Esophagus muscularis mucosa (tissue), 4 donors: ENCODE measurements at regions not wholly inside any gene's neighbourhood (a gene's known extent, or its start where the extent isn't known, plus 50 kb on each side); places are given as distances from the start of the nearest gene placed in this dataset.

ENCODE experiments used
- DNase-seq: peaks from one replicate; pipeline ENCODE4 v3.0.0-alpha.2; 2017; ENCODE audit errors: extremely low spot score
- H3K27ac ChIP-seq, 4 donors: fragments of 200-600 bp; sonication (generic); replicated peaks in 1 of 4; 1 replicate in 3 of 4; 2 replicates in 1 of 4; pipeline ENCODE4 v1.5.1; 2016 to 2019; ENCODE audit warnings: mild to moderate bottlenecking in 1 of 4
- H3K27me3 ChIP-seq, 4 donors: fragments of 200-600 bp; sonication (generic); one replicate each; pipeline versions ENCODE4 v1.5.1 to v1.6.0; 2016 to 2019
- H3K36me3 ChIP-seq, 4 donors: fragments of 200-600 bp; sonication (generic); one replicate each; pipeline ENCODE4 v1.5.1; 2016 to 2019
- H3K4me1 ChIP-seq, 4 donors: fragments of 200-600 bp; sonication (generic); one replicate each; pipeline ENCODE4 v1.5.1; 2016 to 2019
- H3K4me3 ChIP-seq, 4 donors: fragments of 200-600 bp; sonication (generic); 1 replicate in 2 of 4; 2 replicates in 2 of 4; pipeline ENCODE4 v1.5.1; 2016 to 2019; ENCODE audit warnings: mild to moderate bottlenecking in 4 of 4, moderate library complexity in 1 of 4
- H3K9me3 ChIP-seq, 4 donors: fragments of 200-600 bp; sonication (generic); 1 replicate in 3 of 4; 2 replicates in 1 of 4; pipeline ENCODE4 v1.5.1; 2016 to 2019
- CTCF ChIP-seq, 3 experiments: fragments of 200-600 bp in 2 of 3; fragments of 450-650 bp in 1 of 3; sonication (generic) in 2 of 3; IDR thresholded peaks; one replicate each; pipeline ENCODE4 v1.5.1; 2017 to 2019; ENCODE audit warnings: antibody characterized with exemption in 3 of 3, mild to moderate bottlenecking in 2 of 3, moderate library complexity in 1 of 3
- EP300 ChIP-seq: sonication (generic); formaldehyde crosslinking; IDR thresholded peaks from one replicate; pipeline ENCODE4 v1.6.1; 2017; ENCODE audit warnings: antibody characterized with exemption
- POLR2A ChIP-seq: fragments of 450-650 bp; IDR thresholded peaks from one replicate; pipeline ENCODE4 v1.6.1; 2017; ENCODE audit warnings: antibody characterized with exemption, moderate library complexity, mild to moderate bottlenecking, low read depth
- POLR2AphosphoS5 ChIP-seq, 2 donors: sonication (generic); formaldehyde crosslinking; IDR thresholded peaks; one replicate each; pipeline ENCODE4 v1.6.1; 2017; ENCODE audit warnings: antibody characterized with exemption in 2 of 2
- WGBS: methylation state at CpG from one replicate; pipeline ENCODE4 v1.1.5; 2018; 5-methylcytosine and 5-hydroxymethylcytosine counted together
- intact Hi-C: fragments of 100-400 bp; cut with DNase I; formaldehyde crosslinking; loops from one replicate; pipeline ENCODE4 v1.15.1; 2023

GRCh38 chr5:2894316-2894715 lies 142.8 kb upstream of the IRX2 start:
- H3K36me3 ChIP-seq, result no peaks in the 10 kb centered on the region
- DNase-seq, result peak; percentile 60
- intact Hi-C loops, result no loop called here
- TF ChIP-seq POLR2AphosphoS5 (IDR thresholded peaks at IDR 0.05) (no peak), CTCF (IDR thresholded peaks at IDR 0.05) (no peak), POLR2A (no peak), EP300 (no peak)
- peaks cover 0 to 6% (median 0%) of the 10 kb centered on the region in 4 donors for H3K27me3 ChIP-seq
- 75% methylated on average over 12 of the region's 12 CpGs for WGBS
- no peak overlapping the region for H3K27ac ChIP-seq
- H3K4me1 ChIP-seq, result no peaks in the 10 kb centered on the region
- H3K4me3 ChIP-seq, result no peak overlapping the region
- peaks cover 0 to 8% (median 0%) of the 10 kb centered on the region in 4 donors for H3K9me3 ChIP-seq

GRCh38 chr5:2892466-2893000 lies 141.1 kb upstream of the IRX2 start:
- intact Hi-C loops, result no loop called here
- Histone ChIP-seq H3K27me3 (peaks cover 0 to 3% (median 0%) of the 10 kb centered on the region in 4 donors), H3K36me3 (no peaks in the 10 kb centered on the region), H3K27ac (no peak overlapping the region), H3K9me3 (peaks cover 0 to 5% (median 0%) of the 10 kb centered on the region in 4 donors), H3K4me1 (no peaks in the 10 kb centered on the region), H3K4me3 (no peak overlapping the region)
- 82% methylated on average over 7 of the region's 8 CpGs for WGBS
- peak; percentile 79 for DNase-seq
- TF ChIP-seq CTCF (IDR thresholded peaks at IDR 0.05), result no peak
- no peak for TF ChIP-seq POLR2AphosphoS5 (IDR thresholded peaks at IDR 0.05)
- TF ChIP-seq POLR2A, result no peak
- no peak for TF ChIP-seq EP300

GRCh38 chr5:2891781-2892180 lies 140.3 kb upstream of the IRX2 start:
- peak; percentile 60 for DNase-seq
- intact Hi-C loops, result no loop called here
- no peak for TF ChIP-seq POLR2A
- no peak for TF ChIP-seq EP300
- no peak for TF ChIP-seq POLR2AphosphoS5 (IDR thresholded peaks at IDR 0.05)
- TF ChIP-seq CTCF (IDR thresholded peaks at IDR 0.05), result no peak
- no peaks in the 10 kb centered on the region for H3K36me3 ChIP-seq
- no peaks in the 10 kb centered on the region for H3K27me3 ChIP-seq
- no peaks in the 10 kb centered on the region for H3K4me1 ChIP-seq
- H3K9me3 ChIP-seq, result peaks cover 0 to 3% (median 0%) of the 10 kb centered on the region in 4 donors
- H3K27ac ChIP-seq, result no peak overlapping the region
- H3K4me3 ChIP-seq, result no peak overlapping the region
- WGBS, result 93% methylated on average over 3 of the region's 3 CpGs

GRCh38 chr5:2890011-2890410 lies 138.5 kb upstream of the IRX2 start:
- DNase-seq, result no peak

More at GRCh38 chr5:2890011-2890410, 138.5 kb upstream of the IRX2 start:
- Histone ChIP-seq H3K9me3 (peaks cover 0 to 2% (median 0%) of the 10 kb centered on the region in 4 donors), H3K36me3 (no peaks in the 10 kb centered on the region), H3K4me3 (no peak overlapping the region), H3K27me3 (no peaks in the 10 kb centered on the region), H3K27ac (no peak overlapping the region), H3K4me1 (no peaks in the 10 kb centered on the region)
- WGBS, result 87% methylated on average over 14 of the region's 14 CpGs
- intact Hi-C loops, result no loop called here
- TF ChIP-seq POLR2A (no peak), CTCF (IDR thresholded peaks at IDR 0.05) (no peak), POLR2AphosphoS5 (IDR thresholded peaks at IDR 0.05) (no peak), EP300 (no peak)
